H1 (cell line): ENCODE measurements at regions not wholly inside any gene's neighbourhood (a gene's known extent, or its start where the extent isn't known, plus 50 kb on each side); places are given as distances from the start of the nearest gene placed in this dataset.

Source experiments
- BRCA1 ChIP-seq: IDR thresholded peaks from 2 replicates; pipeline ENCODE4 v1.6.1; 2012; ENCODE audit warnings: low read depth, low read length, improper control_type of control experiment
- CTCF ChIP-seq, 3 experiments: IDR thresholded peaks; 1 replicate in 2 of 3; 2 replicates in 1 of 3; pipeline versions ENCODE4 v1.5.1 to v1.6.1; 2011; ENCODE audit warnings: low read length in 3 of 3, mild to moderate bottlenecking in 3 of 3, inconsistent platforms in 2 of 3, low read depth in 1 of 3, moderate library complexity in 1 of 3; ENCODE audit not compliant: insufficient read depth in 1 of 3; ENCODE audit errors: control extremely low read depth in 1 of 3
- GABPA ChIP-seq: IDR thresholded peaks from 2 replicates; pipeline ENCODE4 v1.6.1; 2011; ENCODE audit warnings: mild to moderate bottlenecking, low read length, moderate library complexity, borderline replicate concordance; ENCODE audit not compliant: insufficient read depth
- NRF1 ChIP-seq: IDR thresholded peaks from 2 replicates; pipeline ENCODE4 v1.6.1; 2011; ENCODE audit warnings: mild to moderate bottlenecking, low read depth, low read length, improper control_type of control experiment
- RXRA ChIP-seq: IDR thresholded peaks from 2 replicates; pipeline ENCODE4 v1.6.1; 2011; ENCODE audit warnings: low read depth, mild to moderate bottlenecking, low read length, moderate library complexity; ENCODE audit not compliant: insufficient read depth

GRCh38 chr14:41222581-41222980 is 384.1 kb upstream of the LRFN5 start:
- TF ChIP-seq CTCF (IDR thresholded peaks at IDR 0.05; ENCODE audit: control extremely low read depth in 1 of 3, insufficient read depth in 1 of 3, low read depth in 1 of 3, low read length in 3 of 3) (no peak), BRCA1 (no peak), NRF1 (no peak), RXRA (no peak), GABPA (no peak)
